H9 (cell line): ENCODE measurements at regions not wholly inside any gene's neighbourhood (a gene's known extent, or its start where the extent isn't known, plus 50 kb on each side); places are given as distances from the start of the nearest gene placed in this dataset.

Source experiments
- DNase-seq: peaks from one replicate; pipeline ENCODE4 v3.0.0-alpha.2; 2017
- H2AFZ ChIP-seq: one replicate; pipeline ENCODE4 v1.6.1; 2013; ENCODE audit warnings: mild to moderate bottlenecking, low read length, control low read depth, moderate library complexity
- H2AK5ac ChIP-seq: 2 replicates; pipeline ENCODE4 v1.6.1; 2013; ENCODE audit warnings: low read length, control low read depth, mixed read lengths; ENCODE audit not compliant: insufficient read length
- H2BK120ac ChIP-seq: one replicate; pipeline ENCODE4 v1.6.1; 2013; ENCODE audit warnings: low read depth, mild to moderate bottlenecking, low read length, control low read depth, inconsistent platforms; ENCODE audit not compliant: poor library complexity, severe bottlenecking
- H2BK12ac ChIP-seq: 2 replicates; pipeline ENCODE4 v1.6.1; 2013; ENCODE audit warnings: low read length, control low read depth, mixed read lengths, low read depth; ENCODE audit not compliant: insufficient read length
- H2BK15ac ChIP-seq: 2 replicates; pipeline ENCODE4 v1.6.1; 2013; ENCODE audit warnings: low read depth, low read length, control low read depth
- H2BK20ac ChIP-seq: one replicate; pipeline ENCODE4 v1.6.1; 2013; ENCODE audit warnings: low read depth, mild to moderate bottlenecking, low read length, control low read depth, inconsistent platforms; ENCODE audit not compliant: poor library complexity, severe bottlenecking
- H2BK5ac ChIP-seq: 2 replicates; pipeline ENCODE4 v1.6.1; 2013; ENCODE audit warnings: low read length, control low read depth, mixed read lengths; ENCODE audit not compliant: insufficient read length
- H3K14ac ChIP-seq: 2 replicates; pipeline ENCODE4 v1.6.1; 2013; ENCODE audit warnings: low read length, control low read depth; ENCODE audit not compliant: insufficient read depth
- H3K18ac ChIP-seq: 2 replicates; pipeline ENCODE4 v1.6.1; 2013; ENCODE audit warnings: low read depth, mild to moderate bottlenecking, mixed read lengths, low read length, control low read depth; ENCODE audit not compliant: insufficient read length
- H3K23ac ChIP-seq: 2 replicates; pipeline ENCODE4 v1.6.1; 2013; ENCODE audit warnings: low read length, control low read depth, mixed read lengths, low read depth; ENCODE audit not compliant: insufficient read length
- H3K23me2 ChIP-seq: 2 replicates; pipeline ENCODE4 v1.6.1; 2013; ENCODE audit warnings: low read depth, mild to moderate bottlenecking, mixed read lengths, low read length, control low read depth; ENCODE audit not compliant: insufficient read length, poor library complexity, severe bottlenecking
- H3K27ac ChIP-seq: 2 replicates; pipeline ENCODE4 v1.5.1; 2013; ENCODE audit warnings: low read length, control low read depth, mixed read lengths, low read depth; ENCODE audit not compliant: insufficient read length
- H3K27me3 ChIP-seq: 2 replicates; pipeline ENCODE4 v1.6.1; 2013; ENCODE audit warnings: low read length, control low read depth, inconsistent platforms; ENCODE audit not compliant: insufficient read depth
- H3K4ac ChIP-seq: 2 replicates; pipeline ENCODE4 v1.6.1; 2013; ENCODE audit warnings: low read depth, mild to moderate bottlenecking, control low read depth, inconsistent platforms, low read length, moderate library complexity
- H3K4me1 ChIP-seq: 2 replicates; pipeline ENCODE4 v1.6.1; 2013; ENCODE audit warnings: low read length, control low read depth, inconsistent platforms; ENCODE audit not compliant: insufficient read depth
- H3K4me2 ChIP-seq: 2 replicates; pipeline ENCODE4 v1.6.1; 2013; ENCODE audit warnings: low read length, control low read depth, mixed read lengths; ENCODE audit not compliant: insufficient read length, insufficient read depth
- H3K56ac ChIP-seq: 2 replicates; pipeline ENCODE4 v1.6.1; 2013; ENCODE audit warnings: low read depth, mild to moderate bottlenecking, mixed read lengths, low read length, control low read depth; ENCODE audit not compliant: insufficient read length
- H3K79me1 ChIP-seq: 2 replicates; pipeline ENCODE4 v1.6.1; 2013; ENCODE audit warnings: low read depth, mild to moderate bottlenecking, moderate library complexity, low read length, control low read depth, inconsistent platforms; ENCODE audit not compliant: insufficient read depth, poor library complexity, severe bottlenecking
- H3K79me2 ChIP-seq: 2 replicates; pipeline ENCODE4 v1.6.1; 2013; ENCODE audit warnings: low read length, control low read depth, inconsistent platforms; ENCODE audit not compliant: insufficient read depth
- H3K9ac ChIP-seq: 2 replicates; pipeline ENCODE4 v1.6.1; 2013; ENCODE audit warnings: low read length, control low read depth, mixed read lengths; ENCODE audit not compliant: insufficient read length; ENCODE audit errors: extremely low read depth
- H3K9me3 ChIP-seq: one replicate; pipeline ENCODE4 v1.6.1; 2013; ENCODE audit warnings: low read depth, low read length, inconsistent platforms; ENCODE audit not compliant: control insufficient read depth
- H3T11ph ChIP-seq: one replicate; pipeline ENCODE4 v1.6.1; 2013; ENCODE audit warnings: mild to moderate bottlenecking, low read length, control low read depth, inconsistent platforms
- H4K20me1 ChIP-seq: one replicate; pipeline ENCODE4 v1.6.1; 2013; ENCODE audit not compliant: control insufficient read depth, insufficient read length, insufficient read depth
- H4K5ac ChIP-seq: 2 replicates; pipeline ENCODE4 v1.6.1; 2013; ENCODE audit warnings: low read depth, mild to moderate bottlenecking, mixed read lengths, low read length, control low read depth; ENCODE audit not compliant: insufficient read length
- H4K8ac ChIP-seq: replicated peaks from 2 replicates; pipeline ENCODE4 v1.6.1; 2013; ENCODE audit warnings: low read length, control low read depth, mixed read lengths, low read depth; ENCODE audit not compliant: insufficient read length
- H4K91ac ChIP-seq: 2 replicates; pipeline ENCODE4 v1.6.1; 2013; ENCODE audit warnings: low read depth, mild to moderate bottlenecking, moderate library complexity, mixed read lengths, low read length, control low read depth; ENCODE audit not compliant: insufficient read length
- H3K27ac Mint-ChIP-seq, 3 experiments: 2 replicates in 2 of 3; 3 replicates in 1 of 3; pipeline ENCODE4 v1.8.0; 2020 to 2021; ENCODE audit warnings: mixed read lengths in 3 of 3, mild to moderate bottlenecking in 1 of 3, moderate library complexity in 1 of 3
- H3K27me3 Mint-ChIP-seq: 2 replicates; pipeline ENCODE4 v1.8.0; 2021; ENCODE audit warnings: low read depth, mild to moderate bottlenecking, moderate library complexity, mixed read lengths
- H3K36me3 Mint-ChIP-seq, 3 experiments: 2 replicates in 2 of 3; 3 replicates in 1 of 3; pipeline ENCODE4 v1.8.0; 2020 to 2021; ENCODE audit warnings: low read depth in 3 of 3, mixed read lengths in 3 of 3; ENCODE audit not compliant: insufficient read depth in 1 of 3
- H3K4me1 Mint-ChIP-seq, 2 experiments: 2 replicates each; pipeline ENCODE4 v1.8.0; 2020; ENCODE audit warnings: mixed read lengths in 2 of 2
- H3K4me3 Mint-ChIP-seq, 2 experiments: 2 replicates in 1 of 2; 3 replicates in 1 of 2; pipeline ENCODE4 v1.8.0; 2020 to 2021; ENCODE audit warnings: mild to moderate bottlenecking in 2 of 2, mixed read lengths in 2 of 2, moderate library complexity in 1 of 2
- H3K9me3 Mint-ChIP-seq, 2 experiments: 2 replicates in 1 of 2; 3 replicates in 1 of 2; pipeline ENCODE4 v1.8.0; 2020; ENCODE audit warnings: mild to moderate bottlenecking in 2 of 2, mixed read lengths in 2 of 2, moderate library complexity in 1 of 2
- WGBS: extraction: QIAGEN DNeasy Blood & Tissue Kit; methylation state at CpG from one replicate; pipeline ENCODE4 v1.1.7; 2013; ENCODE audit warnings: missing lambda C conversion rate, low lambda C conversion rate, mixed read lengths; ENCODE audit not compliant: insufficient read length; ENCODE audit errors: extremely low coverage; 5-methylcytosine and 5-hydroxymethylcytosine counted together
- TF ChIP-seq, protein P1 (sequence below): fragments of 200-600 bp; sonication (generic); conservative IDR thresholded peaks from 3 replicates; pipeline ENCODE4 v1.8.0; 2021; ENCODE audit warnings: antibody characterized with exemption, mild to moderate bottlenecking

DNA sequence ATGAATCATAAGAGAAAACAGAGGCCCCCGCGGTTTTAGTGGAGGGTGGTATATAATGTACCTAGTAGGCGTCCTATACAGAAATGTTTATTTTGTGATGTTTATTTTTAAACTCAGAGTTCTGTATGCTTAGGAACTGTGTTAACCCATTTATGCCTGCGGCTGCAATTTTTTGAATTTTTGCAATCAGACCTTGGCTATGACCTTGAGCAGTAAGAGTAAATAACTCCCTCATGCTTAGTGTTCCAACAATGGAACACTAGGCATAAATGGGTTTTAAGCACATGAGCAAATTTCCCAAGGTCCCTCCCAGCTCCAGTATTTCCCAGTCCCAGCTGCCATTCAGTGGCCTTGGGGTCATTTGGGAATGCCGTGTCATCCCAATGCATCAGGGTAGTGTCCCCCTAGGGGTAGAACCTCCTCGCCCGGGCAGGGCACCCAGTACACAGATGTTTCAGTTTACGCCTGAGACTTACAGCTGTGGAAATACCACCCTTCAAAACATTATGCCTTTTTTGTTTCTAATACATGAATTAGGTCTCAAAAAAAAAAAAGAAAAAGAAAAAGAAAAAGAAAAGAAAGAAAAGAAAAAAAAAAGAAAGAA, 605.8 kb upstream of the CDH11 start:
- H3K27me3 Mint-ChIP-seq = no peaks in the 10 kb centered on the region
- H3K27ac Mint-ChIP-seq = peak overlapping the region; percentile 65 to 98 (median 87); a peak in 4 of 7 replicates
- Histone ChIP-seq H2BK20ac (no peak overlapping the region), H3K79me1 (no peaks in the 10 kb centered on the region), H3K4me2 (no peak overlapping the region), H4K91ac (no peak overlapping the region), H3K18ac (no peak overlapping the region), H3K9me3 (peaks cover 6% of the 10 kb centered on the region), H3K56ac (no peak overlapping the region), H3K79me2 (no peaks in the 10 kb centered on the region), H3K9ac (no peak overlapping the region), H3K23me2 (no peaks in the 10 kb centered on the region), H2BK15ac (no peak overlapping the region), H2AK5ac (no peak overlapping the region), H4K20me1 (no peaks in the 10 kb centered on the region), H4K8ac (no peak overlapping the region), H2AFZ (no peak overlapping the region), H3K27me3 (no peaks in the 10 kb centered on the region), H3T11ph (no peak overlapping the region), H2BK120ac (no peak overlapping the region), H4K5ac (no peak overlapping the region), H3K4ac (no peak overlapping the region), H3K23ac (no peak overlapping the region), H3K4me1 (peaks cover 10% of the 10 kb centered on the region; the same call in 1 of the 2 replicates), H2BK5ac (no peak overlapping the region), H2BK12ac (no peak overlapping the region), H3K14ac (no peak overlapping the region), H3K27ac (no peak overlapping the region)
- TF ChIP-seq, protein P1, sequence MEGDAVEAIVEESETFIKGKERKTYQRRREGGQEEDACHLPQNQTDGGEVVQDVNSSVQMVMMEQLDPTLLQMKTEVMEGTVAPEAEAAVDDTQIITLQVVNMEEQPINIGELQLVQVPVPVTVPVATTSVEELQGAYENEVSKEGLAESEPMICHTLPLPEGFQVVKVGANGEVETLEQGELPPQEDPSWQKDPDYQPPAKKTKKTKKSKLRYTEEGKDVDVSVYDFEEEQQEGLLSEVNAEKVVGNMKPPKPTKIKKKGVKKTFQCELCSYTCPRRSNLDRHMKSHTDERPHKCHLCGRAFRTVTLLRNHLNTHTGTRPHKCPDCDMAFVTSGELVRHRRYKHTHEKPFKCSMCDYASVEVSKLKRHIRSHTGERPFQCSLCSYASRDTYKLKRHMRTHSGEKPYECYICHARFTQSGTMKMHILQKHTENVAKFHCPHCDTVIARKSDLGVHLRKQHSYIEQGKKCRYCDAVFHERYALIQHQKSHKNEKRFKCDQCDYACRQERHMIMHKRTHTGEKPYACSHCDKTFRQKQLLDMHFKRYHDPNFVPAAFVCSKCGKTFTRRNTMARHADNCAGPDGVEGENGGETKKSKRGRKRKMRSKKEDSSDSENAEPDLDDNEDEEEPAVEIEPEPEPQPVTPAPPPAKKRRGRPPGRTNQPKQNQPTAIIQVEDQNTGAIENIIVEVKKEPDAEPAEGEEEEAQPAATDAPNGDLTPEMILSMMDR = peak; percentile 39; the same call in 2 of the 3 replicates
- no peak for DNase-seq
- peak overlapping the region; percentile 14 to 20; a peak in 1 of 5 replicates for H3K4me3 Mint-ChIP-seq
- H3K4me1 Mint-ChIP-seq = peaks cover 46 to 52% of the 10 kb centered on the region in 2 experiments
- peaks cover 14% of the 10 kb centered on the region in 2 experiments; a peak in 3 of 5 replicates for H3K9me3 Mint-ChIP-seq
- peaks cover 0 to 20% (median 11%) of the 10 kb centered on the region in 3 experiments; a peak in 6 of 7 replicates for H3K36me3 Mint-ChIP-seq
- no CpG with 5 or more reads among the region's 8 CpGs for WGBS
